ENCODE measurements at regions not wholly inside any gene's neighbourhood (a gene's known extent, or its start where the extent isn't known, plus 50 kb on each side); places are given as distances from the start of the nearest gene placed in this dataset.
A peak's percentile ranks its signal among the peaks of the same experiment; 100 is the strongest.

DNA sequence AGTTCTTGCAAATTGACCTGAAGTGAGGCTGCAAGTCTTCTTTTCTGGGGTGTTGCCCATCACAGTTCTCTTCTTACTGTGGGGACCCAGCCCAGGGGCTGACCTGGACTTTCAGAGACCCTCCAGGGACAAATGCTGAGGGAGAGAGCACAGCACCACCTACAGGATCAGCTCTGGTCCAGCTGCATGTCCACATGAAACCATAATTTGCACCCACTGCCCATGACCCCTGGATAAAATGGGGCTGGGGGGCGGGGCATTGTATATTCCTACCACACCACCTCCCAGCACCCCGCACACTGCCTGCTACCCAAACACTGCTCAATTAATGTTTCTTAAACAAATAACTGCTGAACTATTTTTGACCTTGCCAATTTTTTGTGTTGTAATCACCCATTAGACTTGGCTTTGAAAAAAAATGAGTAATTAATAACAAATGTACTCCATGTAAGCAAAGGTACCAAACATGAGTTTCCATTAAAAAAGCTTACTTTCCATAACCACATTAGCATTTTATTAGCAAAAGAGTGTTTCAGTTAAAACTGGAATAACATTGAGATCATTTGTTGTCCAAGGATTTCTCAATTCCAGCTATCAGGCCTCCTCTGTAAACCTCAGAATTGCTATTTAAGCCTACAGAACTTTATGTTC, 168.0 kb upstream of the RAB4A start:
- Histone ChIP-seq H3K4me3 (ENCODE audit: low read depth in 1 of 3, low read length in 3 of 3) (no peak overlapping the region), H3K4me1 (ENCODE audit: control insufficient read depth in 4 of 4, insufficient read depth in 4 of 4, low read length in 3 of 4) (peaks cover 18 to 67% (median 57%) of the 10 kb centered on the region in 4 donors), H3K36me3 (ENCODE audit: control insufficient read depth in 4 of 4, insufficient read depth in 3 of 4, low read depth in 1 of 4, low read length in 3 of 4) (no peaks in the 10 kb centered on the region), H3K27me3 (ENCODE audit: control insufficient read depth in 4 of 4, insufficient read depth in 4 of 4, low read length in 3 of 4) (no peaks in the 10 kb centered on the region), H3K9me3 (ENCODE audit: control insufficient read depth in 4 of 4, low read length in 3 of 4) (no peaks in the 10 kb centered on the region), H3K27ac (ENCODE audit: low read depth in 1 of 2, low read length in 2 of 2) (peak overlapping the region; percentile 58 to 79), H3K9ac (ENCODE audit: low read depth in 1 of 2, low read length in 2 of 2) (peak overlapping the region in 1 of 2 donors; percentile 29)
- 36% methylated on average over 2 of the region's 2 CpGs for WGBS
- TF ChIP-seq FOXA2 (IDR thresholded peaks at IDR 0.05) (no peak), NR2F2 (IDR thresholded peaks at IDR 0.05) (no peak), HNF4G (IDR thresholded peaks at IDR 0.05) (no peak), YY1 (IDR thresholded peaks at IDR 0.05) (peak; percentile 32), EGR1 (IDR thresholded peaks at IDR 0.05; ENCODE audit: low read depth in 2 of 2) (no peak), RXRA (IDR thresholded peaks at IDR 0.05) (peak; percentile 71 to 87), ZBTB33 (IDR thresholded peaks at IDR 0.05) (no peak), JUND (IDR thresholded peaks at IDR 0.05) (peak in 1 of 2 donors; percentile 15), CTCF (IDR thresholded peaks at IDR 0.05; ENCODE audit: low read depth, low read length, missing input control) (peak; percentile 11), SP1 (IDR thresholded peaks at IDR 0.05) (peak; percentile 55), HNF4A (conservative IDR thresholded peaks at IDR 0.05) (peak; percentile 28 to 37), FOXA1 (IDR thresholded peaks at IDR 0.05) (no peak), RAD21 (IDR thresholded peaks at IDR 0.05) (peak; percentile 34 to 39), GABPA (IDR thresholded peaks at IDR 0.05 in 1 of 2, conservative IDR thresholded peaks at IDR 0.05 in 1 of 2) (no peak), ATF3 (IDR thresholded peaks at IDR 0.05) (peak; percentile 13)
- TF ChIP-seq, protein P1, sequence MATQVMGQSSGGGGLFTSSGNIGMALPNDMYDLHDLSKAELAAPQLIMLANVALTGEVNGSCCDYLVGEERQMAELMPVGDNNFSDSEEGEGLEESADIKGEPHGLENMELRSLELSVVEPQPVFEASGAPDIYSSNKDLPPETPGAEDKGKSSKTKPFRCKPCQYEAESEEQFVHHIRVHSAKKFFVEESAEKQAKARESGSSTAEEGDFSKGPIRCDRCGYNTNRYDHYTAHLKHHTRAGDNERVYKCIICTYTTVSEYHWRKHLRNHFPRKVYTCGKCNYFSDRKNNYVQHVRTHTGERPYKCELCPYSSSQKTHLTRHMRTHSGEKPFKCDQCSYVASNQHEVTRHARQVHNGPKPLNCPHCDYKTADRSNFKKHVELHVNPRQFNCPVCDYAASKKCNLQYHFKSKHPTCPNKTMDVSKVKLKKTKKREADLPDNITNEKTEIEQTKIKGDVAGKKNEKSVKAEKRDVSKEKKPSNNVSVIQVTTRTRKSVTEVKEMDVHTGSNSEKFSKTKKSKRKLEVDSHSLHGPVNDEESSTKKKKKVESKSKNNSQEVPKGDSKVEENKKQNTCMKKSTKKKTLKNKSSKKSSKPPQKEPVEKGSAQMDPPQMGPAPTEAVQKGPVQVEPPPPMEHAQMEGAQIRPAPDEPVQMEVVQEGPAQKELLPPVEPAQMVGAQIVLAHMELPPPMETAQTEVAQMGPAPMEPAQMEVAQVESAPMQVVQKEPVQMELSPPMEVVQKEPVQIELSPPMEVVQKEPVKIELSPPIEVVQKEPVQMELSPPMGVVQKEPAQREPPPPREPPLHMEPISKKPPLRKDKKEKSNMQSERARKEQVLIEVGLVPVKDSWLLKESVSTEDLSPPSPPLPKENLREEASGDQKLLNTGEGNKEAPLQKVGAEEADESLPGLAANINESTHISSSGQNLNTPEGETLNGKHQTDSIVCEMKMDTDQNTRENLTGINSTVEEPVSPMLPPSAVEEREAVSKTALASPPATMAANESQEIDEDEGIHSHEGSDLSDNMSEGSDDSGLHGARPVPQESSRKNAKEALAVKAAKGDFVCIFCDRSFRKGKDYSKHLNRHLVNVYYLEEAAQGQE (IDR thresholded peaks at IDR 0.05): no peak
- no peak for DNase-seq (ENCODE audit: low spot score)

Measured in liver (tissue), 8 donors.